Sigmoid colon (tissue), 6 donors: ENCODE measurements at regions not wholly inside any gene's neighbourhood (a gene's known extent, or its start where the extent isn't known, plus 50 kb on each side); places are given as distances from the start of the nearest gene placed in this dataset.

Experiments
- DNase-seq: peaks from one replicate; pipeline ENCODE4 v3.0.0-alpha.2; 2019
- H3K27ac ChIP-seq, 4 donors: fragments of 200-600 bp; sonication (generic); one replicate each; pipeline ENCODE4 v1.5.1; 2016 to 2019; ENCODE audit warnings: mild to moderate bottlenecking in 1 of 4
- H3K27me3 ChIP-seq, 3 donors: fragments of 200-600 bp; sonication (generic); one replicate each; pipeline ENCODE4 v1.5.1; 2019; ENCODE audit warnings: mild to moderate bottlenecking in 1 of 3
- H3K36me3 ChIP-seq, 4 donors: fragments of 200-600 bp; sonication (generic); one replicate each; pipeline ENCODE4 v1.5.1; 2016 to 2019
- H3K4me1 ChIP-seq, 4 donors: fragments of 200-600 bp; sonication (generic); one replicate each; pipeline ENCODE4 v1.5.1; 2017 to 2019
- H3K4me3 ChIP-seq, 4 donors: fragments of 200-600 bp; sonication (generic); one replicate each; pipeline ENCODE4 v1.5.1; 2017 to 2019; ENCODE audit warnings: mild to moderate bottlenecking in 2 of 4, moderate library complexity in 1 of 4
- H3K9me3 ChIP-seq, 4 donors: fragments of 200-600 bp in 3 of 4; sonication (generic) in 3 of 4; one replicate each; pipeline versions ENCODE4 v1.5.1 to v1.6.1; 2013 to 2019
- EP300 ChIP-seq, 4 donors: sonication (generic); formaldehyde crosslinking; IDR thresholded peaks; one replicate each; pipeline ENCODE4 v1.6.1; 2017; ENCODE audit warnings: antibody characterized with exemption in 4 of 4
- POLR2A ChIP-seq, 2 donors: fragments of 450-650 bp; IDR thresholded peaks; one replicate each; pipeline ENCODE4 v1.6.1; 2016; ENCODE audit warnings: antibody characterized with exemption in 2 of 2, mild to moderate bottlenecking in 2 of 2, moderate library complexity in 2 of 2
- POLR2AphosphoS5 ChIP-seq, 4 donors: sonication (generic); formaldehyde crosslinking; IDR thresholded peaks; one replicate each; pipeline ENCODE4 v1.6.1; 2017; ENCODE audit warnings: antibody characterized with exemption in 4 of 4
- WGBS, 2 donors: extraction: QIAGEN DNeasy Blood & Tissue Kit; methylation state at CpG; one replicate each; pipeline ENCODE4 v1.1.7; 2013; 5-methylcytosine and 5-hydroxymethylcytosine counted together
- intact Hi-C: fragments of 100-400 bp; cut with DNase I; formaldehyde crosslinking; loops from one replicate; pipeline ENCODE4 v1.15.1; 2023
- TF ChIP-seq, protein P1 (sequence below), 4 experiments: fragments of 450-650 bp in 3 of 4; fragments of 200-600 bp in 1 of 4; IDR thresholded peaks; one replicate each; pipeline ENCODE4 v1.5.1; 2016 to 2019; ENCODE audit warnings: antibody characterized with exemption in 4 of 4, mild to moderate bottlenecking in 3 of 4, moderate library complexity in 2 of 4
- donor health status: healthy with polysubstance abuse.
- donor health status: healthy.

DNA sequence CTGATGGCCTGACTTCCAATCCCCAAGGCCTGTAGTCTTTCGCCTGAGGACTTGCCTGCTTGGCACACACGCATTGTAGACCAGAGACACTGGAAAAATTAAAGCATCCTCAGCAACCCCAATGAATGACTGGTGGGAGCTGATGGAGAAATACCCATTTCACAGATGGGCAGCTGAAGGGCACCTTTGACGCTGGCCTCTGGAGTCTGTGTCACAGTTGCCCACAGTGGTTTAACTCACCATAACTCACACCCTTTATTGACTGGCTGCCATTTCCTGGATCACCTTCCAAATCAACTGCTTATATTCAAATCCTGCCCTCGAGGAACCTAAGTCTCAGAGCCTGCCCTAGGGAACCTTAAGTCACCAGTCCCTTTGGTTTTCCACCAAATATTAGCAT is 183.1 kb downstream of the SHQ1 start:
- Histone ChIP-seq H3K27me3 (no peaks in the 10 kb centered on the region), H3K4me3 (no peak overlapping the region), H3K9me3 (no peaks in the 10 kb centered on the region), H3K36me3 (no peaks in the 10 kb centered on the region), H3K27ac (no peak overlapping the region), H3K4me1 (peaks cover 0 to 15% (median 9%) of the 10 kb centered on the region in 4 donors)
- intact Hi-C loops: loop anchor here (10.0 kb wide), 1 partner anchor 420 kb away; no protein-coding TSS in a partner anchor
- WGBS, 2 donors: 84 to 93% methylated on average over 4 of the region's 4 CpGs
- TF ChIP-seq POLR2A (IDR thresholded peaks at IDR 0.05) (no peak), EP300 (IDR thresholded peaks at IDR 0.05) (no peak), POLR2AphosphoS5 (IDR thresholded peaks at IDR 0.05) (no peak)
- TF ChIP-seq, protein P1, sequence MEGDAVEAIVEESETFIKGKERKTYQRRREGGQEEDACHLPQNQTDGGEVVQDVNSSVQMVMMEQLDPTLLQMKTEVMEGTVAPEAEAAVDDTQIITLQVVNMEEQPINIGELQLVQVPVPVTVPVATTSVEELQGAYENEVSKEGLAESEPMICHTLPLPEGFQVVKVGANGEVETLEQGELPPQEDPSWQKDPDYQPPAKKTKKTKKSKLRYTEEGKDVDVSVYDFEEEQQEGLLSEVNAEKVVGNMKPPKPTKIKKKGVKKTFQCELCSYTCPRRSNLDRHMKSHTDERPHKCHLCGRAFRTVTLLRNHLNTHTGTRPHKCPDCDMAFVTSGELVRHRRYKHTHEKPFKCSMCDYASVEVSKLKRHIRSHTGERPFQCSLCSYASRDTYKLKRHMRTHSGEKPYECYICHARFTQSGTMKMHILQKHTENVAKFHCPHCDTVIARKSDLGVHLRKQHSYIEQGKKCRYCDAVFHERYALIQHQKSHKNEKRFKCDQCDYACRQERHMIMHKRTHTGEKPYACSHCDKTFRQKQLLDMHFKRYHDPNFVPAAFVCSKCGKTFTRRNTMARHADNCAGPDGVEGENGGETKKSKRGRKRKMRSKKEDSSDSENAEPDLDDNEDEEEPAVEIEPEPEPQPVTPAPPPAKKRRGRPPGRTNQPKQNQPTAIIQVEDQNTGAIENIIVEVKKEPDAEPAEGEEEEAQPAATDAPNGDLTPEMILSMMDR (IDR thresholded peaks at IDR 0.05): no peak
- no peak for DNase-seq

DNA sequence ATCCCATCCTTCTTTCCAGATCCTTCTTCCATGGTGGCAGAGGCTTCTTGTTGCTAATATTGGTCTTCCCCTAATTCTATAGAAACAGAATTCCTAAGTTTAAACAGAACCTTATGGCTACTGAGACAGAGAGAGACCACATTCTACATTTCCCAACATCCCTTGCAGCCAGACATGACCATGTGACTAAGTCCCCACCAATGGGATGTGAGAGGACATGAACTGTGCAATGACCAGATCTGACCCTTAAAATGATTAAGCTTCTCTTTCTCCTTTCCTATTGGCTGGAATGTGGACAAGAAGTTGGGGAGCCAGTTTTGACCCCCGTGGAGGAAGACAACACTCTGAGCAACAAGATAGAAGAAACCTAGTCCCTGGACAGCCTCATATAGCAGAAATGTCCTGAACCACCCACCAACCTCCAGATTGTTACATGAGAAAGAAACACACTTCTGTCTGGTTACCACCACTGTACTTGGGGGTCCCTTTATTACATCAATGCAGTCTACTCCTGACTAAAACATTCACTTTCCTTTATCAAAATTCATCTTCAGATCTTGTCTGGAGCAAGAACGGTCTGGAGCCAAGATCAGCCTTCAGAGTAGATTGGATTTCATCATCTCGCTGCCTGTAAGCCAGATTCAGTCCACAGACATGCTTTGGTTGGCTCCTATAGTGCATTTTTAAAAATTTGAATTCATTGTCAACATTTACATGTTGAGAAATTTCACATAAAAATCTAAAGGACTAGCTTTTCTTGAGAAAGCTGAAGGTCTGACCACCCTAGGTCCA is 183.9 kb downstream of the SHQ1 start:
- Histone ChIP-seq H3K9me3 (no peaks in the 10 kb centered on the region), H3K4me3 (no peak overlapping the region), H3K4me1 (peaks cover 0 to 22% (median 12%) of the 10 kb centered on the region in 4 donors), H3K27ac (no peak overlapping the region), H3K36me3 (no peaks in the 10 kb centered on the region), H3K27me3 (no peaks in the 10 kb centered on the region)
- 92 to 94% methylated on average over 3 of the region's 3 CpGs for WGBS, 2 donors
- intact Hi-C loops: loop anchor here (5.0 to 10.0 kb wide), 2 partner anchors 158 to 420 kb away; no protein-coding TSS in a partner anchor
- TF ChIP-seq POLR2A (IDR thresholded peaks at IDR 0.05): no peak
- TF ChIP-seq, protein P1 (IDR thresholded peaks at IDR 0.05): no peak
- no peak for TF ChIP-seq POLR2AphosphoS5 (IDR thresholded peaks at IDR 0.05)
- no peak for TF ChIP-seq EP300 (IDR thresholded peaks at IDR 0.05)
- DNase-seq: no peak

DNA sequence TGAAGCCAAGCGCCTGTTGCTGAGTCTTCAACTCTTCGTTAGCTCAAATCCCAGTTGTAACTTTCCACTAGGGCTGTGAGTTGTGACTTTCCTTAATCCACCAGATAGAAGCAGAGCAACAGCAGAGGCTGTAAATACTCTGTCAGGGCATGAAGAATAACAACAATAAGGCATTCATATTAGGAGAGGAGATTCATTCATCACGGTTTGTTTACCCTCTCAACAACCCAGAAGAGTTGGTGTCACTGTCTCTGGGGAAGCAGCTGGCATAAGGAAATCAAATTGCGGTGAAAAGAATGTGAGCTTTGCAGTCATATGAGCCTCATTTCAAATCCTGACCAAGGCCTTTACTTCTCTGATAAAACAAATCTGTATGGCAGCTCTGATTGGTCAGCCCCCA is 184.8 kb downstream of the SHQ1 start:
- WGBS, 2 donors: 63 to 81% methylated on average over 4 of the region's 4 CpGs
- intact Hi-C loops: loop anchor here (5.0 to 10.0 kb wide), 2 partner anchors 159 to 419 kb away; no protein-coding TSS in a partner anchor

DNA sequence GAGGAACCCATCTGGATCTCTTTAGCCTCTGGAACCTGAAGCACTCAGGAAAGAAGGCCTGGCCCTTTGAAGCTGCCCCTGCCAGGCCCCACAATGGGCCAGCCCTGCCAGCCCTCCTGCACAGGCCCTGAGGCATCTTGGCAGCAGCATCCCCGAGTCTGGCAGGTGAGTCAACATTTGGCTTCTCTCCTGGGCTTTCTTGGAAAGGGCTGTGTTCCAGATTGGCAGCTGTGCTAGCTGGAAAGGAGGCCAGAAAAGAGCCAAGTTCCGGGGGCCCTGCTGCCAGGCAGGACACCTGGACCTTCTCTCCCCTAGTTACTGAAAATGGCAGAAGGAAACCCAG is 187.2 kb downstream of the SHQ1 start:
- TF ChIP-seq, protein P1 (IDR thresholded peaks at IDR 0.05): no peak
- TF ChIP-seq POLR2A (IDR thresholded peaks at IDR 0.05): no peak
- TF ChIP-seq EP300 (IDR thresholded peaks at IDR 0.05): peak in 2 of 4 donors; percentile 39 to 57
- TF ChIP-seq POLR2AphosphoS5 (IDR thresholded peaks at IDR 0.05): peak; percentile 68 to 83 (median 81)
- intact Hi-C loops: loop anchor here (5.0 to 10.0 kb wide), 2 partner anchors 161 to 416 kb away; no protein-coding TSS in a partner anchor
- Histone ChIP-seq H3K27ac (peak overlapping the region in 2 of 4 donors; percentile 64 to 70), H3K27me3 (peaks cover 0 to under 1% (median 0%) of the 10 kb centered on the region in 3 donors), H3K4me1 (peaks cover 0 to 22% (median 13%) of the 10 kb centered on the region in 4 donors), H3K4me3 (no peak overlapping the region), H3K9me3 (no peaks in the 10 kb centered on the region), H3K36me3 (no peaks in the 10 kb centered on the region)
- peak; percentile 92 for DNase-seq
- 12 to 53% methylated on average over 2 of the region's 2 CpGs for WGBS, 2 donors

More for the DNA sequence above, 184.8 kb downstream of the SHQ1 start:
- TF ChIP-seq POLR2A (IDR thresholded peaks at IDR 0.05) (no peak), EP300 (IDR thresholded peaks at IDR 0.05) (no peak), POLR2AphosphoS5 (IDR thresholded peaks at IDR 0.05) (no peak)
- TF ChIP-seq, protein P1 (IDR thresholded peaks at IDR 0.05): no peak
- Histone ChIP-seq H3K9me3 (no peaks in the 10 kb centered on the region), H3K27ac (no peak overlapping the region), H3K27me3 (no peaks in the 10 kb centered on the region), H3K4me1 (peaks cover 0 to 22% (median 13%) of the 10 kb centered on the region in 4 donors), H3K4me3 (no peak overlapping the region), H3K36me3 (no peaks in the 10 kb centered on the region)
- no peak for DNase-seq
